SIG-M5 treated with dmso at 0.1 percent for 504 hours (cell line): ENCODE measurements at regions not wholly inside any gene's neighbourhood (a gene's known extent, or its start where the extent isn't known, plus 50 kb on each side); places are given as distances from the start of the nearest gene placed in this dataset.
"Not testable (repeated sequence)": the region's sequence is repeated elsewhere in the genome, so short reads cannot be mapped to it uniquely, and the experiment has no call there.

Experiments
- DNase-seq: peaks from one replicate; lab custom pipeline; 2025; ENCODE audit not compliant: unreplicated experiment; lab: John Stamatoyannopoulos, UW

GRCh38 chr12:90831712-90832111, 123.3 kb downstream of the CCER1 start:
- DNase-seq: no peak

GRCh38 chr12:90829044-90829443, 125.9 kb downstream of the CCER1 start:
- DNase-seq: no peak

GRCh38 chr12:90828621-90829020, 126.4 kb downstream of the CCER1 start:
- DNase-seq: no peak

- DNase-seq: no peak
These were observed 127.4 kb downstream of the CCER1 start for GRCh38 chr12:90827567-90827966.

- DNase-seq: no peak
These were observed 128.9 kb downstream of the CCER1 start for GRCh38 chr12:90826036-90826435.

- no peak for DNase-seq
These were observed 131.1 kb downstream of the CCER1 start for GRCh38 chr12:90823859-90824258.

GRCh38 chr12:90819709-90820108, 135.3 kb downstream of the CCER1 start:
- DNase-seq: no peak

GRCh38 chr12:90816353-90817089, 138.5 kb downstream of the CCER1 start:
- DNase-seq: no peak

GRCh38 chr12:90809940-90810339, 145.0 kb downstream of the CCER1 start:
- no peak for DNase-seq

GRCh38 chr12:90808568-90808967, 146.4 kb downstream of the CCER1 start:
- DNase-seq: no peak

GRCh38 chr12:90802727-90803126, 152.2 kb downstream of the CCER1 start:
- DNase-seq: no peak

- no peak for DNase-seq
These were observed 153.2 kb downstream of the CCER1 start for GRCh38 chr12:90801776-90802175.

- DNase-seq: no peak
These were observed 160.8 kb downstream of the CCER1 start for GRCh38 chr12:90794212-90794611.

- DNase-seq: not testable (repeated sequence)
These were observed 162.3 kb downstream of the CCER1 start for GRCh38 chr12:90792718-90793117.

- no peak for DNase-seq
These were observed 163.5 kb downstream of the CCER1 start for GRCh38 chr12:90791445-90791844.

- DNase-seq: no peak
These were observed 164.2 kb downstream of the CCER1 start for GRCh38 chr12:90790747-90791146.

GRCh38 chr12:90773491-90773890, 181.5 kb downstream of the CCER1 start:
- DNase-seq: no peak

GRCh38 chr12:90770861-90771260, 184.1 kb downstream of the CCER1 start:
- DNase-seq: no peak

GRCh38 chr12:90757957-90758356, 197.0 kb downstream of the CCER1 start:
- no peak for DNase-seq

GRCh38 chr12:90745211-90745610, 209.8 kb downstream of the CCER1 start:
- DNase-seq: no peak

GRCh38 chr12:90741611-90742010, 213.4 kb downstream of the CCER1 start:
- DNase-seq: no peak

- no peak for DNase-seq
These were observed 225.2 kb downstream of the CCER1 start for GRCh38 chr12:90729736-90730135.

- no peak for DNase-seq
These were observed 242.3 kb downstream of the CCER1 start for GRCh38 chr12:90712671-90713070.
